ENCODE measurements at regions not wholly inside any gene's neighbourhood (a gene's known extent, or its start where the extent isn't known, plus 50 kb on each side); places are given as distances from the start of the nearest gene placed in this dataset.
A peak's percentile ranks its signal among the peaks of the same experiment; 100 is the strongest.
"Not testable (repeated sequence)": the region's sequence is repeated elsewhere in the genome, so short reads cannot be mapped to it uniquely, and the experiment has no call there.

DNA sequence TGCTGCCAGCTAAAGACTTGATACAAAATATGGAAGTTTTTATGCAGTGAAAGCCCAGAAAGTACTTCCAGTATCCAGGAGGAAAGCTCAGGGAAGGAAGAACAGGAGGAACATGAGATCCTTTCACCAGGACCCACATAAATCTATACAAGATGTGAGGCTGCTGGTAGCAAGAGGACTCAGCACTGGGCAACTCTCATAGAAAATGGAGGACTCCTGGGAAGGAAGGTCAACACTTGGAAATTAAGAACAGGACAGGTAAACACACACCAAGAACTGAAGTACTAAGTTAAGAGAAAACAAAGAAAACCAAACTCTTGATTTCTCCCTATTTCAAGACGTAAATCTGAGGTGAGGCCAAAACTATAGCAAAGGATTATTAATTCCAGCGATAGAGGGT is 220.5 kb upstream of the HSF2 start:
- TF ChIP-seq, protein P1, sequence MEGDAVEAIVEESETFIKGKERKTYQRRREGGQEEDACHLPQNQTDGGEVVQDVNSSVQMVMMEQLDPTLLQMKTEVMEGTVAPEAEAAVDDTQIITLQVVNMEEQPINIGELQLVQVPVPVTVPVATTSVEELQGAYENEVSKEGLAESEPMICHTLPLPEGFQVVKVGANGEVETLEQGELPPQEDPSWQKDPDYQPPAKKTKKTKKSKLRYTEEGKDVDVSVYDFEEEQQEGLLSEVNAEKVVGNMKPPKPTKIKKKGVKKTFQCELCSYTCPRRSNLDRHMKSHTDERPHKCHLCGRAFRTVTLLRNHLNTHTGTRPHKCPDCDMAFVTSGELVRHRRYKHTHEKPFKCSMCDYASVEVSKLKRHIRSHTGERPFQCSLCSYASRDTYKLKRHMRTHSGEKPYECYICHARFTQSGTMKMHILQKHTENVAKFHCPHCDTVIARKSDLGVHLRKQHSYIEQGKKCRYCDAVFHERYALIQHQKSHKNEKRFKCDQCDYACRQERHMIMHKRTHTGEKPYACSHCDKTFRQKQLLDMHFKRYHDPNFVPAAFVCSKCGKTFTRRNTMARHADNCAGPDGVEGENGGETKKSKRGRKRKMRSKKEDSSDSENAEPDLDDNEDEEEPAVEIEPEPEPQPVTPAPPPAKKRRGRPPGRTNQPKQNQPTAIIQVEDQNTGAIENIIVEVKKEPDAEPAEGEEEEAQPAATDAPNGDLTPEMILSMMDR (conservative IDR thresholded peaks at IDR 0.05; ENCODE audit: low read depth, low read length) = no peak
- no peak overlapping the region for H3K4me3 ChIP-seq (ENCODE audit: low read length)
- no peak for DNase-seq (ENCODE audit: low read depth)

DNA sequence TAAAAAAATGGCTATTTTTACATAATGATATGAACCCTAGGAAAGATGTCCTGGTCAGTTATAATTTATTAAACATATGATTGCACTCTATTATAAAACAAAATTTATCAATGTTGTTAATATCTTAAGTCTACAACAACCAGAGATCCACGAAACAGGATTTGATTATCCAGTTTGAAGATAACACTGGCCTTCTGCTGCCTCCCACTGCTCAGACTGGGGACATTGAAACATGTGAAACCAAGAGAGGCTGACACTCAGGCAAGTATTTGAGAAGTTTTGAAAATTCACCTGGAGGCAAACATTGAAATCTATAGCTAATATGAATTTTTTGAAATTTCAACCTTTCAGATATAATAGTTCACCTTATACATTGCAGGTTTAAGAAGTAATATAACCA is 219.3 kb upstream of the HSF2 start:
- no peak overlapping the region for H3K4me3 ChIP-seq (ENCODE audit: low read length)
- TF ChIP-seq, protein P1 (conservative IDR thresholded peaks at IDR 0.05; ENCODE audit: low read depth, low read length) = peak; percentile 51
- DNase-seq (ENCODE audit: low read depth) = no peak

DNA sequence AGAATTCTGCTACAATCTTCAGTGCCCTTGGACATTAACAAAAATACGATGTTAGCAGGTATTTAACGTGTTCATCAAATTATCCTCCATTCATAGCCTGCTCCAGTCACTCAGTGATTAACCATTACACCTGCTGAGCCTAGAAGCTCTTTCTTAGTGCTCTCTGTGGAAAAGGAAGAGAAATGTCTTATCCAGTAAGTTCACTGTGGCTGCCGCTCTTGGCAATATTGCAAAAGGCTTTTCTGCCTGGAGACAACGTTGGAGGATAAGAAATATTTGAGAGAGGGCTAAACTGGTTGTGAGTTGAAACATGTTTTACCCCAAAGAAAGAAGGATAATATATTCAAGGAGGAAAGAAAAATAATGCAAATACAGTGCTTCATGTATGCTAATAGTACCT is 217.4 kb upstream of the HSF2 start:
- no peak for DNase-seq (ENCODE audit: low read depth)
- TF ChIP-seq, protein P1 (conservative IDR thresholded peaks at IDR 0.05; ENCODE audit: low read depth, low read length) = no peak
- no peak overlapping the region for H3K4me3 ChIP-seq (ENCODE audit: low read length)

DNA sequence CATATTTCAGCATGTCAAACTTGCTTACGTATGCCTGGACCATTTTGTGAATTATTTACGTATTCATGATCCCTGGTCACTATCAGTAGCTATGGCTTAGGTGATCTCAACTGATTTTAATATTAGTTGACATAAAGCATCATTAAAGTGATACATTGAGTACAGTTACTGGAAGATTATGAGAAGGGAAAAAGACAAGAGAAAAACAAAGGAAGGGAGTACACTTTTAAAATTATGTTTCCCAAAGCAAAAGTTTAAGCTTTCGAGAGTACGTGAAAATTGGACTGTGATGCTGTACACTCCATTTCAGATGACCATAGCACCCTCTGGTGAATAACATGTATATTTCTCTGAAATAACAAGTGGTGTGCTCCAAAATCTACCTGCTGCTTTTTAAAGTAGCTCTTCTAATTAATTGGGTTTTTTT is 215.0 kb upstream of the HSF2 start:
- no peak overlapping the region for H3K4me3 ChIP-seq (ENCODE audit: low read length)
- DNase-seq (ENCODE audit: low read depth) = no peak
- TF ChIP-seq, protein P1 (conservative IDR thresholded peaks at IDR 0.05; ENCODE audit: low read depth, low read length) = peak; percentile 49

DNA sequence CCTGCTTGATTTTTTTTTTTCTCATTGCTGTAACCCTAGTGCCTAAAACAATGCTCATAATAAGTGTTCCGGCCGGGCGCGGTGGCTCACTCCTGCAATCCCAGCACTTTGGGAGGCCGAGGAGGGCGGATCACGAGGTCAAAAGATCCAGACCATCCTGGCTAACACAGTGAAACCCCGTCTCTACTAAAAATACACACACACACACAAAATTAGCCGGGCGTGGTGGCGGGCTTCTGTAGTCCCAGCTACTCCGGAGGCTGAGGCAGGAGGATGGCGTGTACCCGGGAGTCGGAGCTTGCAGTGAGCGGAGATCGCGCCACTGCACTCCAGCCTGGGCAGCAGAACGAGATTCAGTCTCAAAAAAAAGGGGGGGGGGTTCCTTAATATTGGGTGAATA is 214.0 kb upstream of the HSF2 start:
- DNase-seq (ENCODE audit: low read depth); H3K4me3 ChIP-seq (ENCODE audit: low read length): not testable (repeated sequence)

DNA sequence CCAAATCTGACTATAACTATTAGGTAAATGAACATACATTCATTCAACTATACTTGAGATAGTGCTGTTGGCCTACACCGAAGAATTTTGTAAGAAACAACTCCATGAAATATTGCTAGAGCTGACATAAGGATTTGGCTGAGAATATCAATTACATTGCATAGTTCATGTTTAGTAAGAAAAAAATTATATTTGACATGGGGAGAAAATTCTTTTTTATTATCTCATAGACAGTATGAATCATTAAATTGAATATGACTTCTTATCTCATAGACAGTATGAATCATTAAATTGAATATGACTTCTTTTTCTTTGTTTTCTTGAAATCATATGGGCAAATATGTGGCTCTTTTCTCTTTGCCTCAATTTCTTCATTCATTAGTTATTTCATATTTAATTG is 212.3 kb upstream of the HSF2 start:
- DNase-seq (ENCODE audit: low read depth) = no peak
- TF ChIP-seq, protein P1 (conservative IDR thresholded peaks at IDR 0.05; ENCODE audit: low read depth, low read length) = no peak
- no peak overlapping the region for H3K4me3 ChIP-seq (ENCODE audit: low read length)

DNA sequence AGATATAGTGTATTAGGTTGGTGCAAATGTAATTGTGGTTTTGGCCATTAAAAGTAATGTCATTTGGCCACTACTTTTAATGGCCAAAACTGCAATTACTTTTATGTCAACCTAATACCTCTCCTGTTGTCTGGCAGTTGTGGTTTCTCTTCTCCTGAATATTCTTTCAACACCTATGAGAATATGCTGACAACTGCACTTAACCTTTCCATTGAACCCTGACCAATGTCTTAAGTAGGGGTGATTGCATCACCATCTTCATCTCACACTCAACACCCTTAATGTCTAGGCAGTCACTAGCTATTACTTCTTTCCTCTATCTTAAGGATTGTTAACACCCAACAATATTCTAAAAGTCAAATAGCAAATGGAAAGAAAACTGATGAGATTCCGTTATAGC is 200.5 kb upstream of the HSF2 start:
- TF ChIP-seq, protein P1 (conservative IDR thresholded peaks at IDR 0.05; ENCODE audit: low read depth, low read length) = no peak
- H3K4me3 ChIP-seq (ENCODE audit: low read length) = no peak overlapping the region
- DNase-seq (ENCODE audit: low read depth) = no peak

DNA sequence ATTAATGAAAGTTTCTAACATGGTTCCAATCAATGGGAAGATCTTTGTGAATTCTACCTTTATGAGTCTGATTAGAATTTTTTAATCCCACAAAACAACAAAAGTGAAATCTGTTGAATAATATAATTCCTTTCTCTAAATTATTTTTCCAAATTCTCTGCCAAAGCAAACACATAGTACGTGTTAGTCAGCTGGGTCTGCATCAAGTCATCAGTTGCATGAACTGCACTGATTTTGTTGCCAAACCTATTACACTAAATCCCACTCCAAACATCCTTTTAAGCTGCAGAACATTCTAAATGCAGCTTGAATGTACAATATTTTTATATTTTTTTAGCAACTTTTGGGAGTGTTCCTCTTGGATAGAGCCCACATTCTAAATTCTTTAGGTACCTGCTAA is 199.0 kb upstream of the HSF2 start:
- TF ChIP-seq, protein P1 (conservative IDR thresholded peaks at IDR 0.05; ENCODE audit: low read depth, low read length) = no peak
- no peak overlapping the region for H3K4me3 ChIP-seq (ENCODE audit: low read length)
- DNase-seq (ENCODE audit: low read depth) = no peak
